Body of pancreas (tissue), 4 donors: ENCODE measurements at regions not wholly inside any gene's neighbourhood (a gene's known extent, or its start where the extent isn't known, plus 50 kb on each side); places are given as distances from the start of the nearest gene placed in this dataset.

Experiments
- POLR2A ChIP-seq, 3 donors: fragments of 450-650 bp; IDR thresholded peaks; one replicate each; pipeline ENCODE4 v1.6.1; 2016; ENCODE audit warnings: antibody characterized with exemption in 3 of 3, mild to moderate bottlenecking in 2 of 3
- TF ChIP-seq, protein P1 (sequence below), 7 experiments: fragments of 450-650 bp in 4 of 7; fragments of 200-600 bp in 3 of 7; sonication (generic) in 3 of 7; IDR thresholded peaks; one replicate each; pipeline ENCODE4 v1.5.1; 2016 to 2019; ENCODE audit warnings: antibody characterized with exemption in 7 of 7

DNA sequence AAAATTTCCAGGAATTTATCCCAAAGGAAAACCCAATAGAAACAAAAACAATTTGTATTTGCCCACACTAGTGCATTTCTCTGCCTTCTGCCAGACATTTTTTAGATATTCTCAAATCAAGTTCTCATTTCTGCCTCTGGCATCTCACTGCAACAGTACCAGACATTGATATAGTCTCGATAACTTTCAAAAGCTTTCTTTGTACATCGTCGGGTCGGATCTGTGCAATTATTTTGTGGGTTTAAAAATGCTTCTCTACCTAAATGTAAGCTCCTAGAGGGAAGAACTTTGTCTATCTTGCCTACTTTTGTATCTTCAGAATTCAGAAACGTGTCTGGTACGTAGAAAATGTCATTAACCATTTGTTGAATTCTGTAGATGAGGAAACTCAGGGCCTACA is 125.5 kb upstream of the LIFR start:
- TF ChIP-seq POLR2A (IDR thresholded peaks at IDR 0.05) = no peak
- TF ChIP-seq, protein P1, sequence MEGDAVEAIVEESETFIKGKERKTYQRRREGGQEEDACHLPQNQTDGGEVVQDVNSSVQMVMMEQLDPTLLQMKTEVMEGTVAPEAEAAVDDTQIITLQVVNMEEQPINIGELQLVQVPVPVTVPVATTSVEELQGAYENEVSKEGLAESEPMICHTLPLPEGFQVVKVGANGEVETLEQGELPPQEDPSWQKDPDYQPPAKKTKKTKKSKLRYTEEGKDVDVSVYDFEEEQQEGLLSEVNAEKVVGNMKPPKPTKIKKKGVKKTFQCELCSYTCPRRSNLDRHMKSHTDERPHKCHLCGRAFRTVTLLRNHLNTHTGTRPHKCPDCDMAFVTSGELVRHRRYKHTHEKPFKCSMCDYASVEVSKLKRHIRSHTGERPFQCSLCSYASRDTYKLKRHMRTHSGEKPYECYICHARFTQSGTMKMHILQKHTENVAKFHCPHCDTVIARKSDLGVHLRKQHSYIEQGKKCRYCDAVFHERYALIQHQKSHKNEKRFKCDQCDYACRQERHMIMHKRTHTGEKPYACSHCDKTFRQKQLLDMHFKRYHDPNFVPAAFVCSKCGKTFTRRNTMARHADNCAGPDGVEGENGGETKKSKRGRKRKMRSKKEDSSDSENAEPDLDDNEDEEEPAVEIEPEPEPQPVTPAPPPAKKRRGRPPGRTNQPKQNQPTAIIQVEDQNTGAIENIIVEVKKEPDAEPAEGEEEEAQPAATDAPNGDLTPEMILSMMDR (IDR thresholded peaks at IDR 0.05) = no peak
